ENCODE measurements at regions not wholly inside any gene's neighbourhood (a gene's known extent, or its start where the extent isn't known, plus 50 kb on each side); places are given as distances from the start of the nearest gene placed in this dataset.
A peak's percentile ranks its signal among the peaks of the same experiment; 100 is the strongest.

DNA sequence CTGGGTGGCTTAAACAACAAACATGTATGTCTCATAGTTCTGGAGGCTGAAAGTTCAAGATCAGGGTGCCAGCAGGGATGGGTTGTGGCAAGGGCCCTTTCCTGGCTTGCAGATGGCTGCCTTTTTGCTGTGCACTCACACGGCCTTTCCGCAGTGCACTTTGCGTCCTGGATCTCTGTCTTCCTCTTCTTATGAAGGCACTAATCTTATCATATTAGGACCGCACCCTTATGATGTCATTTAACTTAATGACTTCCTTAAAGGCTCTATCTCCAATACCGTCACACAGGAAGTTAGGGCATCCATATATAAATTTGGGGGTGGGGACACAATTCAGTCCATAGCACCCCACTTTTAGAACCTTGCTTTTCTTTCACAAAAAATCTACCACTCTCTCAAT is 255.2 kb downstream of the SNX13 start:
- Mint-ChIP-seq H3K27ac (no peak overlapping the region), H3K27me3 (no peaks in the 10 kb centered on the region), H3K9me3 (ENCODE audit: low read depth) (no peaks in the 10 kb centered on the region), H3K4me1 (no peaks in the 10 kb centered on the region), H3K4me3 (no peak overlapping the region), H3K36me3 (no peaks in the 10 kb centered on the region)
- no peak for DNase-seq
- no peak for ATAC-seq
- CTCF ChIA-PET: no interaction called here

DNA sequence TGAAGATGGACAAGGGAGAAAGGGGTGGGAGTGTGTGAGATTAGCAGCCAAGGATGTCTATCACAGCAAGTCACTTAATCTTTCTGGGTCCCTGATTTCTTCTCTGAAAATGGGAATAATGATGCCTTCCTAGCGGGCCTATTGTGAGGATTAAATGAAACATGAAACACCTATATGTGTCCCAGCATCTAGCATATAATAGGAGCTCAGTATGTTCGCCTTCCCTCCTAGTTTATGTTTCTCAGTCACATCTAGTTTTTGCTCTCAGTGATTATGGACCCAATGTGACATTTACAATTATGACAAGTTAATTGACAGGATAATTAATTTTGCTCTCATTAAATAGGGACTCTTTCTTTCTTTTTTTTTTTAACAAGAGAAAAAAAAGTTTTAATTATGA is 252.9 kb downstream of the SNX13 start:
- Mint-ChIP-seq H3K27ac (no peak overlapping the region), H3K4me3 (no peak overlapping the region), H3K27me3 (no peaks in the 10 kb centered on the region), H3K36me3 (no peaks in the 10 kb centered on the region), H3K9me3 (ENCODE audit: low read depth) (no peaks in the 10 kb centered on the region), H3K4me1 (peaks cover 3% of the 10 kb centered on the region)
- CTCF ChIA-PET: no interaction called here
- ATAC-seq (no peak), DNase-seq (no peak)

DNA sequence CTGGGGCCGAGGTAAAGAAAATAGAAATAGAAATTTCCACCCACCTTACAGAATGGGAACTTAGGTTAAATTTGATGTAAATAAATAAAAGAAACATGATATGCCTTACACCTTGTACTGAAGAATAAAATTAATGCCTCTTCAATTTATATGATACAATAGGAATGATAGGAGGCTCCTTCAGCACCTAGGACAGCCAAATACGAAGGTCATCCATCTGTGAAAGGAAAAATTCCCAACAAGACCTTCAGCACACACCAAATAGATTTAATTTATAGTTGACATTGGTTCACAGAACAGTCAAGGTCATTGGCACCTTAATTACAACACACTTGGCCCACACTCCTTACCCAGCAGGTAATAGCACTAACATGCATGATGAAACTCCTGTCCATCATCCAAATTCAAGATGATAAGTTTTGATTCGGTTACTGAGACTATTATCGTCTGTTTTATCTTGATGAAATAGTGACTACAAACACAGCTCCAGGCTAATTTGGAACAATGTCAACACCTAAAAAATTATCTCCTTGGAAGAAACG is 250.9 kb downstream of the SNX13 start:
- Mint-ChIP-seq H3K27ac (no peak overlapping the region), H3K36me3 (no peaks in the 10 kb centered on the region), H3K27me3 (no peaks in the 10 kb centered on the region), H3K9me3 (ENCODE audit: low read depth) (no peaks in the 10 kb centered on the region), H3K4me1 (peaks cover 3% of the 10 kb centered on the region), H3K4me3 (no peak overlapping the region)
- ATAC-seq (no peak), DNase-seq (no peak)
- CTCF ChIA-PET: no interaction called here

DNA sequence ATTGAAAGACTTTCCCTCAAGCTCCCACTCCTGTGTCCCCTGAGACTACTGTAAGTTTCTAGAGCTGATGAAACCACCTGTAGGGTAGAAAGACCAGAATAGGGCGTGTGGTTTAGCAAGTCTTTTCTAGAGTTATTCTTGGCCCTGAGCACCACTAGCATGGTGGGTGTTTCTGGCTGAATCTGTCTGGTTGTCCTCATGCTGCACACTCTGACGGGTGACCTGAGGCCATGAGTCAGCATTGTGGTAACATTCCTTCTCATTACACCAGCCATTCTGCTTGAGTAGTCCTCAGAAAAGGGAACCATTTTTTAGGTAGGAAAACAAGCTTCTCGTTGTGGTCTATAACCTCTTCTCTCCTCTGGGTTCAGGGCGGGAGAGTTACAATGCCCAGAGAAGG is 250.3 kb downstream of the SNX13 start:
- CTCF ChIA-PET: no interaction called here
- ATAC-seq: no peak

DNA sequence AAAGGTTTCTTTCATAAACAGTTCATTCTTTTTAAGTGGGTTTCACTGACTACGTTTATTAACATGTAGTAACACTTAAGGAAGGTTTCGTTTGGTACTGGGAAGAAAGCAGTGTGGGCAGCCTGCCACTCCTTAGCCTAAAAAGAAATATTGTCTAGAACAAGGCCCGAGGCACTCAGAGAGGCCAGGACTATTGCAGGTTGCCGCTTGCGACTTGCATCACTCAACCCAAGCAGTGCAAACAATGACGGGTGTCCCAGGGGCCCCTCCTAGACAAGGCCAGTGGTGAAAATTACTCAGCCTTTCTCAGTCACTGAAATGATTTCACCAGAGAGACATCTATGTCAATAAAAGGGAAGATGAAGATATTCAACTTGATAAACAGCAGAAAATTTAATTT is 243.9 kb downstream of the SNX13 start:
- Mint-ChIP-seq H3K27me3 (no peaks in the 10 kb centered on the region), H3K27ac (no peak overlapping the region), H3K36me3 (peaks cover 13% of the 10 kb centered on the region), H3K9me3 (ENCODE audit: low read depth) (peaks cover 20% of the 10 kb centered on the region), H3K4me1 (peaks cover 3% of the 10 kb centered on the region), H3K4me3 (no peak overlapping the region)
- CTCF ChIA-PET: no interaction called here
- DNase-seq: no peak
- ATAC-seq: no peak

More for the DNA sequence above, 250.3 kb downstream of the SNX13 start:
- Mint-ChIP-seq H3K9me3 (ENCODE audit: low read depth) (no peaks in the 10 kb centered on the region), H3K4me3 (no peak overlapping the region), H3K36me3 (no peaks in the 10 kb centered on the region), H3K27me3 (no peaks in the 10 kb centered on the region), H3K4me1 (peaks cover 3% of the 10 kb centered on the region), H3K27ac (no peak overlapping the region)
- no peak for DNase-seq

DNA sequence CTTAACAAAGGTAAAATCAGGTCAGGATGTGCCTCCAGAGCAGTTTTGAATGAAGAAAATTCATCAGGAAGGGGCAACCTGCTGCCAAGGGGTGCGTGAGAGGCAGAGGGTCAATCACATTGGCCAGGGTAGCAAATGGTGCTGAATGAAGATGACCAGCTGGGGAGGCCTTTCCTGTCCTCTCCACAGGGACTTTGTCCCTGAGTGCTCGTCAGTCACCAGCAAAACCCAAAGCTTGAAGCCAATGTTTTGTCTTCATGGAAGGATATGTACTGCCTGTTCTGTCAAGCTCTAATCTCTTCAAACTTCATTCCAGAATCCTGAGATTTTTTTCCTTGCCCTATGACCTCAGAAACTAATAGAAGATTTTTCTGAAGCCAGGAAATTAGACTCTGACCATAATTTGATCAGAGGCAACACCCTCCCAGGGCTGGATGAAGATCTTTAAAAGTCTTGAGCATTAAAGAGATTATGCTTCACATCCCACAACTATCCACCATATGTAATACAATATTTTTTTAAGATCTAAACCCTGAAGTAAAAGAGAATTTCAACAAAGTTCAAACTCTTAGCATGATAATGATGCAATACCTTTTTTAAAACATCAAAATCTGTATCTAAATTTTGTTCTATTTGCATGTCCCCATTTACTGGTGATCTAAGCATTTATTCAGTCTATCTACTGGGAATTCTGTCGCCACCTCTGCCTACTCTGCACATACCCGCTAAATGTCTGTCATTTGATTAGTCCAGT is 243.0 kb downstream of the SNX13 start:
- Mint-ChIP-seq H3K9me3 (ENCODE audit: low read depth) (peaks cover 20% of the 10 kb centered on the region), H3K27ac (no peak overlapping the region), H3K27me3 (no peaks in the 10 kb centered on the region), H3K36me3 (peaks cover 15% of the 10 kb centered on the region), H3K4me1 (peaks cover under 1% of the 10 kb centered on the region), H3K4me3 (no peak overlapping the region)
- CTCF ChIA-PET: no interaction called here
- ATAC-seq (no peak), DNase-seq (no peak)

DNA sequence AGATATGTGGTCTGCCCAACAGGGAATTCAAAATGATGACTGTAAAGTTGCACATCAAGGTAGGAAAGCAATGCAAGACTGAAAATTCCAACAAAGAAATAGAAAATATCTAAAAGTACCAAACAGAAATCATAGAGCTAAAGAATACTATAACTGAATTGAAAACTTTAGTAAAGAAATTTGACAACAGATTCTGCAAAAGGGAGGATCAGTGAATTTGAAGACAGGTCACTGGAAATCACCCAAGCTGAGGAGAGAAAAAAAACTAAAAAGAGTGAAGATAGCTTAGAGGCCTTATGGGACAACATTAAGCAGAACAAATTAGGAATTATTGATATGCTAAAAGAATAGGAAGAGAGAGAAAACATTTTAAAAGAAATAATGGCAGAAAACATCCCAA is 240.6 kb downstream of the SNX13 start:
- Mint-ChIP-seq H3K4me3 (no peak overlapping the region), H3K36me3 (peaks cover 15% of the 10 kb centered on the region), H3K27ac (no peak overlapping the region), H3K9me3 (ENCODE audit: low read depth) (peaks cover 20% of the 10 kb centered on the region), H3K27me3 (peaks cover 7% of the 10 kb centered on the region), H3K4me1 (no peaks in the 10 kb centered on the region)
- no peak for DNase-seq
- ATAC-seq: no peak
- CTCF ChIA-PET: interaction anchor here (1.5 kb wide), 1 partner anchor 235 kb away, joined by 3 read pairs; no protein-coding TSS in a partner anchor

DNA sequence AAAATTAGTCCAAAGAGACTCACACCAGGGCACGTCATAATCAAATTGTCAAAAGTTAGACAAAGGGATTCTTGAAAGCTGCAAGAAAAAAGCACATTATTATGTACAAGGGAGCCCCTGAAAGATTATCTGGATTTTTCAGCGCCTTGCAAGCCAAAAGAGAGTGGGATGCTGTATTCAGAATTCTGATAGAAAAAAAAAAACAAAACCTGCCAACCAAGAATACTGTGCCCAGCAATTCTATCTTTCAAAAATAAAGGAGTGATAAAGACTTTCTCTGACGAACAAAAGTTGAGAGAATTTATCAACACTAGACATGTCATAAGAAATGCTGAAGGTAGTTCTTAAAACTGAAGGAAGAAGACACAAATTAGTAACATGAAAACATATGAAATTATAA is 240.2 kb downstream of the SNX13 start:
- H3K27me3 Mint-ChIP-seq: peaks cover 7% of the 10 kb centered on the region
- no peaks in the 10 kb centered on the region for H3K4me1 Mint-ChIP-seq
- no peak overlapping the region for H3K27ac Mint-ChIP-seq
- no peak overlapping the region for H3K4me3 Mint-ChIP-seq
- ATAC-seq: no peak
- peaks cover 15% of the 10 kb centered on the region for H3K36me3 Mint-ChIP-seq
- DNase-seq: no peak
- CTCF ChIA-PET: no interaction called here
- H3K9me3 Mint-ChIP-seq (ENCODE audit: low read depth): peaks cover 20% of the 10 kb centered on the region

DNA sequence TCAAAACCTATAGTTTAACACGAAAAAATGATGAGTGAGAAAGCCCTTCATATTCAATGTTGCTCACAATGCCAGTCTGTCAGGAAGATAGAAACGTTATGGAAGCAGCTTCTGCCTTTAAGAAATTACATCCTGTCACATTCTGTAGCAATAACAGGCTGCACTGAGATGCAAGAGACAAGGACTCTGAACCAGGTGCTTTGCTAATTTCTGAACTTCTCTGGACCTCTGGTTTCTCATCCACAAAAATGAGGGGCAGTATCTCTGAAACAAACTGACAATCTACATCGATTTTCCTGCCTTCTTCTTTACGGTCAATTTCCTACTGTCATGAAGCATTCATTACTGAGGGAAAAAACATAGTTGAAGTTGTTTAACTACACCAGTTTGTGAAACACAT is 234.0 kb downstream of the SNX13 start:
- Mint-ChIP-seq H3K4me3 (no peak overlapping the region), H3K4me1 (no peaks in the 10 kb centered on the region)
- CTCF ChIA-PET: interaction anchor here (0.6 to 0.7 kb wide), 2 partner anchors 15 to 282 kb away, joined by 3 read pairs; no protein-coding TSS in a partner anchor

DNA sequence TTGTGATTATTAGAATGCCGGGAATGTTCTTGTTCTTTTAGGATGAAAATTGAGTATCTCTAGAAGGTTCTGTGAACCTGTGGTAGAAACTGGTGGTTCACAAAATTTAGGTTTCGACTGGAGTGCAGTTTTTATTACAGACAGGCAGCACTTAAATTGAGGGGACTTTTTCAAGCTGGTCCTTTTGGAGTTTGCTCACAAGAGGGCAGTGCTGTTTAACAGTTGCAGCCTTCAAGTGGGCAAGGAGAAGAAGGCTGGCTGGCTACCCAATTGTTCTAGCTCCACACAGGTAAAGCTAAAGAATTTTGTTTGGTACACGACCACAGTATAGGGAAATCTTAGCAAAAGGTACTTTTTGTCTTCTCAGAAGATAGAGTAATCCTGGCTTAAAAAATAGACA is 233.6 kb downstream of the SNX13 start:
- DNase-seq (peak; percentile 55), ATAC-seq (peak; percentile 64)
- no peaks in the 10 kb centered on the region for H3K4me1 Mint-ChIP-seq
- H3K36me3 Mint-ChIP-seq: peaks cover under 1% of the 10 kb centered on the region
- H3K4me3 Mint-ChIP-seq: no peak overlapping the region
- H3K9me3 Mint-ChIP-seq (ENCODE audit: low read depth): no peaks in the 10 kb centered on the region
- no peak overlapping the region for H3K27ac Mint-ChIP-seq
- H3K27me3 Mint-ChIP-seq: peaks cover 21% of the 10 kb centered on the region
- CTCF ChIA-PET: interaction anchor here (0.6 to 0.7 kb wide), 2 partner anchors 15 to 282 kb away, joined by 3 read pairs; no protein-coding TSS in a partner anchor

More for the DNA sequence above, 234.0 kb downstream of the SNX13 start:
- ATAC-seq (no peak), DNase-seq (no peak)
- no peak overlapping the region for H3K27ac Mint-ChIP-seq
- peaks cover 2% of the 10 kb centered on the region for H3K36me3 Mint-ChIP-seq
- peaks cover 21% of the 10 kb centered on the region for H3K27me3 Mint-ChIP-seq
- peaks cover 1% of the 10 kb centered on the region for H3K9me3 Mint-ChIP-seq (ENCODE audit: low read depth)

DNA sequence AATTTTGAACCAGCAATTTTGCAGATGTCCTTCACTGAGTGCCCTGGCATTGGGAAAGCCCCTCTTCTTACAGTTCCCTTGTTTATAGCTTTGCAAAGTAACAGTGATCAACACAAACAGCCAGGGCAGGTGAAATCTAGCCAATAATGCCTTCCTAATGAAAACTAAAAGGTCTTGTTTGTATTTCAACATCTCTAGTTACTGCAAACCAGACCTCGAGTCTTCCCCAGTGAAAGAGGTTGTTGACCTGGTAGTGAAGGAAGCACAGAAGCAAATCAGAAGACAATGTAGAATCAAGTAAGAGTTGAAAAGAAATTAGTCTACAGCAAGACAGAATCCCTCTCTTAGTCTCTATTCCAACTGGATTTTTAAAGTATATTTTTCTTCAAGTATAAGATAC is 231.2 kb downstream of the SNX13 start:
- no peak overlapping the region for H3K27ac Mint-ChIP-seq
- DNase-seq (no peak), ATAC-seq (no peak)
- H3K9me3 Mint-ChIP-seq (ENCODE audit: low read depth): no peaks in the 10 kb centered on the region
- H3K36me3 Mint-ChIP-seq: no peaks in the 10 kb centered on the region
- CTCF ChIA-PET: interaction anchor here (0.7 kb wide), 1 partner anchor 610 kb away, joined by 5 read pairs; no protein-coding TSS in a partner anchor
- no peak overlapping the region for H3K4me3 Mint-ChIP-seq
- H3K27me3 Mint-ChIP-seq: peaks cover 14% of the 10 kb centered on the region
- H3K4me1 Mint-ChIP-seq: no peaks in the 10 kb centered on the region

DNA sequence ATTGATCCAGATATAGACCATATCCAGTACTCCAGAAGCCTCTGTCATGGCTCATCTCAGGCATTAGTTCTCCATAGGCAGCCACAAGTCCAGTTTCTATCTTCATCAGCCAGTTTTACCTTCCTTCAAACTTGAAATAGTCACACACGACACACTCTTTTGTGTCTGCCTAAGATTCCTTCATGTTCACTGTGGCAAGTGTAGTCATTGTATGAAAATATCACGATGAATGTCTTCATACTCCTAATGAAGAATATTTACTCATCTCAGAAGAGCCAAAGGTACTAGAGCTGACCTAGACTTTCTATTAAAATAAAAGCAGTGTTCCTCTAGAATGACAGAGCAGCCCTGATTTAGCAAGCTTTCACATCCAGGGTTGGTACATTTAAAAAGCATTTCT is 230.7 kb downstream of the SNX13 start:
- no peak overlapping the region for H3K4me3 Mint-ChIP-seq
- CTCF ChIA-PET: no interaction called here
- DNase-seq (no peak), ATAC-seq (no peak)
- H3K27me3 Mint-ChIP-seq: peaks cover 15% of the 10 kb centered on the region
- H3K4me1 Mint-ChIP-seq: no peaks in the 10 kb centered on the region
- H3K36me3 Mint-ChIP-seq: no peaks in the 10 kb centered on the region
- no peaks in the 10 kb centered on the region for H3K9me3 Mint-ChIP-seq (ENCODE audit: low read depth)
- H3K27ac Mint-ChIP-seq: no peak overlapping the region

DNA sequence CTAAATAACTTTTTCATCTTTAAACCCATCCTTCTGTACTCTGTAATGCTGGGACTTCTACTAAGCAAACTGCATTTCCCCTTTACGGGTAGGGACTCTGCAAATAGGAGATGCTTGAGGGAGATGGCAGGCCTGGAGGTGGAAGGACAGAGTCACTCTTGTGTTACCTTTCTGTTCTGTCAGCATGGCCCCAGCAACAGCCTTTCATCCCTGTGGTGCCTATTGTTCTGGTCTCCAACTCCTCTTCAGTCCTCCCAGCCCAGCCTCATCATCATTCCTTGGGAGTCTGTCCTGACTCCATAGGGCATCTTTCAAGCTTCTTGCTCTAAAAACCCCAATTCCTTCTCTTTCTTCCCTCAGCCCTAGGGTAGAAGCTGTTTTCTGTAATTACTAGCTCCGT is 230.0 kb downstream of the SNX13 start:
- CTCF ChIA-PET: no interaction called here
- H3K36me3 Mint-ChIP-seq: no peaks in the 10 kb centered on the region
- no peak overlapping the region for H3K27ac Mint-ChIP-seq
- no peak overlapping the region for H3K4me3 Mint-ChIP-seq
- H3K4me1 Mint-ChIP-seq: no peaks in the 10 kb centered on the region
- no peaks in the 10 kb centered on the region for H3K9me3 Mint-ChIP-seq (ENCODE audit: low read depth)
- DNase-seq: no peak
- H3K27me3 Mint-ChIP-seq: peaks cover 16% of the 10 kb centered on the region
- ATAC-seq: no peak

DNA sequence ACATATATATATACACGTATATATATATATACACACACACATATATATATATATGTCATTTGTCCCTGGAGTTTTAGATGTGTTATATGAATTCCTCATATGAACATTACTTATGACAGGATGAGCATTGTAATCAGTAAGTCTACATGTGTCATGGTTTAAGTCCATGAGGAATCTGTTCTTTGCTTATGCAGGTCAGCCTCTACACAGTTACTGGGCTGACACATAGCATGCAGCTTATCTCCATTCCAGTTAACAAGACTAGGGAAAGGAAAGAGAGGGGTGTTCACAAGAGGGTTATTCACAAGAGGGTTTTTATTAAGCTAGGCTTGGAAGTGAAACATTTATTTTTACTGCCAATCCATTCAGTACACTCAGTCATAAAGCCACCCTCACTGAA is 226.7 kb downstream of the SNX13 start:
- no peak overlapping the region for H3K27ac Mint-ChIP-seq
- CTCF ChIA-PET: no interaction called here
- no peak overlapping the region for H3K4me3 Mint-ChIP-seq
- DNase-seq: no peak
- ATAC-seq: no peak
- no peaks in the 10 kb centered on the region for H3K9me3 Mint-ChIP-seq (ENCODE audit: low read depth)
- peaks cover 16% of the 10 kb centered on the region for H3K27me3 Mint-ChIP-seq
- no peaks in the 10 kb centered on the region for H3K36me3 Mint-ChIP-seq
- no peaks in the 10 kb centered on the region for H3K4me1 Mint-ChIP-seq
